ENCODE measurements at regions not wholly inside any gene's neighbourhood (a gene's known extent, or its start where the extent isn't known, plus 50 kb on each side); places are given as distances from the start of the nearest gene placed in this dataset.

DNA sequence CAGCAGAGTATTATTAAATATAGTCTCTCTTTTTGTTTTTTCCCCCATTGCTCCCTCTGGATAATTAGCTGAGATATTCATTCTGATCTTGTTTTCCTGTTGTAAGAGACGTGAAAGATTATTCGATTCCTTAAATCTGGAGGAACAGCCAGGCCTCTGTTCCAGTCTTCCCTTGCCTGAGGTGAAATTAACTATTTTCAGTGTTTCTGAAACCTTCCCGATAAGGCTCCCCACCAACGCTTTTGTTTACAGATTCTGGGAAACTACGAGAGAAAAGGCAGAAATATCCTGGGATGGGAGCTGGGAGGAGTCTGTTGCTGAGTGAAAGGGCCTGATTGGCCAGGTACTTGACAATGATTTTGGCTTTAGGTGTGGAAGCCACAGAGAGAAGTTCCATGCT, 63.6 kb upstream of the AGR3 start:
- TF ChIP-seq, protein P1, sequence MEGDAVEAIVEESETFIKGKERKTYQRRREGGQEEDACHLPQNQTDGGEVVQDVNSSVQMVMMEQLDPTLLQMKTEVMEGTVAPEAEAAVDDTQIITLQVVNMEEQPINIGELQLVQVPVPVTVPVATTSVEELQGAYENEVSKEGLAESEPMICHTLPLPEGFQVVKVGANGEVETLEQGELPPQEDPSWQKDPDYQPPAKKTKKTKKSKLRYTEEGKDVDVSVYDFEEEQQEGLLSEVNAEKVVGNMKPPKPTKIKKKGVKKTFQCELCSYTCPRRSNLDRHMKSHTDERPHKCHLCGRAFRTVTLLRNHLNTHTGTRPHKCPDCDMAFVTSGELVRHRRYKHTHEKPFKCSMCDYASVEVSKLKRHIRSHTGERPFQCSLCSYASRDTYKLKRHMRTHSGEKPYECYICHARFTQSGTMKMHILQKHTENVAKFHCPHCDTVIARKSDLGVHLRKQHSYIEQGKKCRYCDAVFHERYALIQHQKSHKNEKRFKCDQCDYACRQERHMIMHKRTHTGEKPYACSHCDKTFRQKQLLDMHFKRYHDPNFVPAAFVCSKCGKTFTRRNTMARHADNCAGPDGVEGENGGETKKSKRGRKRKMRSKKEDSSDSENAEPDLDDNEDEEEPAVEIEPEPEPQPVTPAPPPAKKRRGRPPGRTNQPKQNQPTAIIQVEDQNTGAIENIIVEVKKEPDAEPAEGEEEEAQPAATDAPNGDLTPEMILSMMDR (conservative IDR thresholded peaks at IDR 0.05 in 1 of 2, IDR thresholded peaks at IDR 0.05 in 1 of 2; ENCODE audit: extremely low read depth in 1 of 2, insufficient read depth in 1 of 2, low read depth in 1 of 2, low read length in 2 of 2) = no peak
- TF ChIP-seq EZH2 (IDR thresholded peaks at IDR 0.05; ENCODE audit: borderline replicate concordance, low read length) = no peak
